Bone marrow (tissue), 2 donors: ENCODE measurements at regions not wholly inside any gene's neighbourhood (a gene's known extent, or its start where the extent isn't known, plus 50 kb on each side); places are given as distances from the start of the nearest gene placed in this dataset.
"Not testable (repeated sequence)": the region's sequence is repeated elsewhere in the genome, so short reads cannot be mapped to it uniquely, and the experiment has no call there.

Experiments used
- DNase-seq, 2 donors: peaks; one replicate each; lab custom pipeline; 2025; lab: John Stamatoyannopoulos, UW

DNA sequence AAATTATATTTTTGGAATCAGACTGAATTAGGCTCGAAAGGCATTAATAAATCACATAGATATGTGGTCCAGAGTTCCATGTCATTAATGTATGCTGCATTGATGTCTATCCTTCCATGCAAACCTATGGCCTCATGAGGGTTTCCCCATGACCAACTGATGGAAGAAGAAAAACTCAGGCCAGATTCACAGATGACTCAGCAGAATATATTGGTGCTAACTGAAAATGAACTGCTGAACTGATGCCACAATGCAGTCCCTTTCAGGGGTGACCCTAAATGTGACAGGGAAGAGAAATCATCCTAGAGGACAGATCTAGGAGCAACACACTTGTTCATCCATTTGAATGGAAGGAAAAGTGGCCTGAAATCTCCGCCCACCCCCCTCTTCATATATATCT, 110.5 kb upstream of the KCND3 start:
- DNase-seq, result no peak

DNA sequence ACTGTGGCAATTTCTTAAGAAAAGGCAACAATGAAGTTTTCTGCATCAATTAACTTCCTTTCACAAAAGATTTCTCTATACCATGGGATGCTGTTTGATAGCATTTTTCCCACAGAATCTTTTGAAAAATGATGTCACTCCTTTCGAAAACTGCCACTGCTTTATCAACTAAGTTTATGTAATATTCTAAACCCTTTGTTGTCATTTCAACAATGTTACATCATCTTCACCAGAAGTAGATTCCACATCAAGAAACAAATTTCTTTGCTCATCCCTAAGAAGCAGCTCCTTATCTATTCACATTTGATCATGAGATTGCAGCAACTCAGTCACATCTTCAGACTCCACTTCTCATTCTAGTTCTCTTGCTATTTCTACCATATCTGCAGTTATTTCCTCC, 116.1 kb upstream of the KCND3 start:
- DNase-seq, result no peak

DNA sequence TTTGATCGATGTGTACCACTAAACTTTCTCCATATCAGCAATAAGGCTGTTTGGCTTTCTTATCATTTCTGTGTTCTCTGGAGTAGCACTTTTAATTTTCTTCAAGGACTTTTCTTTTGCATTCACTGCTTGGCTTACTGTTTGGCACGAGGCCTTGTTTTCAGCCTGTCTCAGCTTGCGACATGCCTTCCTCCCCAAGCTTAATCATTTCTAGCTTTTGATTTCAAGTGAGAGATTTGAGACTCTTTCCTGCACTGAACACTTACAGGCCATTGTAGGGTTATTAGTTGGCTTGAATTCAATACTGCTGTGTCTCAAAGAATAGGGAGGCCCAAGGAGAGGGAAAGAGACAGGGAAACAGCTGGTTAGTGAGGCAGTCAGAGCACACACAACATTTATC, 120.6 kb upstream of the KCND3 start:
- no peak for DNase-seq

DNA sequence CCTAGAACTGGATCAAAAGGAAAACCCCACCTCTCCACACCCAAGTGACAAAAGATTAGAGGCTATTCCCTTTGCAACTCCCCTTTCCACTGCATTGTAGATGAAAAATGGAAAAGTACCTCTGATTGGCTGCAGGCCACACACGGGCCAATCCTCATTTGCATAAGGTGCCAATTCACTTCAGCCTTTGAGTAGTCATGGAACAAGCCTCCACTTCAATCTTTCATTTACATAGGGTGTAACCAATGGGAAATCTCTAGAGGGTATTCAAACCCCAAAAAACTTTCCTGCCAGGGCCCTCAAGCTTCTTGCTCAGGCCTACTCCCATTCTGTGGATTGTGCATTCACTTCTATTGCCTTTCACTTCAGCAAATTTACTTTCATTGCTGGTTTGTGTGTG, 122.3 kb upstream of the KCND3 start:
- no peak for DNase-seq

DNA sequence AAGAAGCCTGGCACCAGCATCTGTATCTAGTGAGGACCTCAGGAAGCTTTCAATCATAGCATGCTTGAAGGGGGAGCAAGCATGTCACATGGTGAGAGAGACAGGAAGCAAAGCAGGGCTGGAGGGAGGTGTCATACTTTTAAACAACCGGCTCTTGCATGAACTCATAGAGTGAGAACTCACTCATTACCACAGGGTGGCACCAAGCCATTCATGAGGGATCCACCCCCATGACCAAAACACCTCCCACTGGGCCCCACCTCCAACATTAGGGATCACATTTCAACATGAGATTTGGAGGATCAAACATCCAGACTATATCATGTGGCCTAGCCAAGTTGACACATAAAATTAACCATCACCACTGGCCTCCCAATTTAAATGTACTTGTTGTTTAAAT, 125.1 kb upstream of the KCND3 start:
- DNase-seq, result no peak

DNA sequence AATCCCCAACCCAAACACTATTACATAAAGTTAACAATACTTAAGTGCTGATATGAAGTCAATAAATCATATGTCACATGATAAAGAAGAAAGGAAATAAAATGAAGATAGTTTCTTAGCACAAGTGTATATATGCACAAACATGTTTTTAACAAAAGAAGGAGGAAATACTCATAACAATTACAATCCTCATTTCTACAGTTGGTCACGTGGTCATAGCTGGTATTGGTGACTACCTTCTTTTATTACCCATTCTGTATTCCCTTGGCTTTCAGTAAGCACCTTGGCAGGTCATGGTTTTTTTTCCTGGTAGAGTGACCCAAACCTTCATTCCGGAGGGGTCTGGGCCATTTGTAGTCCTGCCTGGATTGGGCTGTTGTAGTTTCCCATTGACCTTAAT, 137.1 kb upstream of the KCND3 start:
- DNase-seq, result no peak

DNA sequence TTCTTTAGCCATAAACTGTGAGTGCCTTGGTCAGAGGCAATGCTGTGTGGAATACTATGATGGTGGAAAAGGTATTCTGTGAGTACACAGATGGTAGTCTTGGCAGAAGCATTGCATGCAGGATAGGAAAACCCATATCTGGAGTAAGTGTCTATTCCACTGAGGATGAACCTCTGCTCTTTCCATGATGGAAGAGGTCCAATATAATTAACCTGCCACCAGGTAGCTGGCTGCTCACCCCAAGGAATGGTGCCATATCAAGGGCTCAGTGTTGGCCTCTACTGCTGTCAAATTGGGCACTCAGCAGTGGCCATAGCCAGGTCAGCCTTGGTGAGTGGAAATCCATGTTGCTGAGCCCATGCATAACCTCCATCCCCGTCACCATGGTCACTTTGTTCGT, 138.1 kb upstream of the KCND3 start:
- not testable (repeated sequence) for DNase-seq

DNA sequence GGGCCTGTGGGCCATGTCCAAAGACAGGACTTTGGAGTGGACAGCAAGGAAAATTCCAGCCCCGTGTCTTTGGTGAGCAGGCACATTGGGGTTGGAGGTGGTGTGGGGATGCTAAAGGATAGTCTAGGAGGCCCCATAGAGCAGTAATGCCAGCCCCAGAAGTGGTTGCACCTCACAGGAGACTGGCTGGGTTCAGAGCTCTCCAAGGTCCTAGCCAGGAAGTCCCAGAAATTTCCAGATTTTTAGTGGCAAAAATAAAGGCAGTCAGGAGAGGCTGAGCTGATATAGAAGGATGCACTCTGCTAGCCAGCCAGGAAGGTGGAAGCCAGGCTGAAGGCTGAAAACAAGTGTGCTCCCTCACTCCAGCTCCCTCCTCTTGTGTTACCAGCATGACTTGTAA, 144.0 kb upstream of the KCND3 start:
- no peak for DNase-seq

DNA sequence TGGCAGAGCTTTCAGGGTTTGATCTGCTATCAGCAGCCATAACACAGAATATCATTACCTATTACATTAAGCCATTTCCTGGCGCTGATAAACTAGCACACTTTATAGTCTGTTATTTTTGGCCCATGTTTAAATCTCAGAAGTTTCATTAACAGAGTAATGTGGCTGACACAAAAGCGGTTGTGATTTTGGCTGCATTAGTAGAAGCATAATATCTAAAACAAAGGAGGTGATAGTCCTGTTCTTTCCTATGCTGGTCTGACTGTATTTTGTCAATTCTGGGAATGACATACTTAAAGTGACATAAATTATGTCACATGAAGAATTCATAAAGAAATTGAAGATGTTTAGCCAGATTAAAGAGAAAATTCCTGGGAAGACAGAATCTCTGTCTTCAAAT, 151.3 kb upstream of the KCND3 start:
- DNase-seq, result no peak

DNA sequence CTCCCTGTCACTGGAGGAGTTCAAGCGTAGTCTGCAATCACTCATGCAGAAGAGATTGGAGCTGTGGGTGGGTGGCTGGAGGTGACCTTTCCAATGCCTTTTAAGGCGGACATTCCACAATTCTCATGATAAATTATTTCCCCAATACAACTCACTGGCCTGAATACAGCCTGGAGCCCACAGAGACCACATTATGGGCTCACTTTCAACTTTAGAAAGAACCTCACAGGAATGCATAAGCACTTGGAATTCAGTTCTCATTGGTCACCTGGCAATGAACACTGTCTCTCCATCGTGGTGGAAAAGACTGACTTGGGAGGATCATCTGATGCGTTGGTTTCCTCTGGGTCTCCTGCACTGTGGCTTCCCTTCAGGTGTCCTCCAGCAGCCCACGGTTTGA, 151.8 kb upstream of the KCND3 start:
- no peak for DNase-seq

DNA sequence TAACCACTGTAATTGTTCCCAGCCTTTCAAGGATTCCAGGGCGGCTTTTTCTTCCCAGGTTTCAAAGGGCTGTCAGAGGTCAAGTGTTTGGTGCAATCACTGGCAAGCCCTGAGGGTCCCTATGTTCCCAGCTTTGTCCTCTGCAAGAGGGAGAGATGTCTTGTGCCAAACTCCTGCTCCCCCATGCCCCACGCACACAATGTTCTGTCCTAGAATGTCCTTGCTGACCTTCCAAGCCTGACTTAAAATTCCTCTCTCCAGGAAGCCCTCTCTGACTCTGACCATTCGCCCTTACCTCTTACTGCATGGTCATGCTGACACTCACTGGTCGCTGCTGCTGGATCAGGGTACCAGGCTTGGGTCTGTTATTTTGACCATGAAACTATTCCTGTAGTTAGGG, 152.5 kb upstream of the KCND3 start:
- DNase-seq, result no peak

DNA sequence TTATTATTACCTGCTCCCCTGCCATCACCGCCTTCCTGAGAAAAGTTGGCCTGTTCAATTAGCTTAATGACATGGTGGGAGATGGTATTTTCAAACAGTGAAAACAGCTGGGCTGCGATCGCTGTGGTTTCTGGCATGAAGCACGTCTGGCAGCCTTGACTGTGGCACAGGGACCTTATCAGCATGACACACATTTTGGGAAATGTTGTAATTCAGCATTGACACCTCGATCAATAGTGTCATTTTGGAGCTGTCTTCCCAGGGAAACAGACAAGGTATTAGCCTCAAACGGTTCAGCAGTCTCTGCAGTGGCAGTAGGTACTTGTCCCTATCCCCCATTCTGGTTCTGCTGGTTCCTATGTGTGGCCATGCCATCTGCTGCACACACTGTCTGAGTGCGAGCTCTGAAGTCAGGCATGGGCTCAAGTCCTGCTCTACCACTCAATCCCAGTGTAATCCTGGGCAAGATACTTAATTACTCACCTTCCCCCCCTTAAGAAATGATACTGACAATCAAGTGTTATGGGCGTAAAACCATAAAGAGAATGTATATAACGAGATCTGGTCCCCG, 154.5 kb upstream of the KCND3 start:
- DNase-seq, result no peak

DNA sequence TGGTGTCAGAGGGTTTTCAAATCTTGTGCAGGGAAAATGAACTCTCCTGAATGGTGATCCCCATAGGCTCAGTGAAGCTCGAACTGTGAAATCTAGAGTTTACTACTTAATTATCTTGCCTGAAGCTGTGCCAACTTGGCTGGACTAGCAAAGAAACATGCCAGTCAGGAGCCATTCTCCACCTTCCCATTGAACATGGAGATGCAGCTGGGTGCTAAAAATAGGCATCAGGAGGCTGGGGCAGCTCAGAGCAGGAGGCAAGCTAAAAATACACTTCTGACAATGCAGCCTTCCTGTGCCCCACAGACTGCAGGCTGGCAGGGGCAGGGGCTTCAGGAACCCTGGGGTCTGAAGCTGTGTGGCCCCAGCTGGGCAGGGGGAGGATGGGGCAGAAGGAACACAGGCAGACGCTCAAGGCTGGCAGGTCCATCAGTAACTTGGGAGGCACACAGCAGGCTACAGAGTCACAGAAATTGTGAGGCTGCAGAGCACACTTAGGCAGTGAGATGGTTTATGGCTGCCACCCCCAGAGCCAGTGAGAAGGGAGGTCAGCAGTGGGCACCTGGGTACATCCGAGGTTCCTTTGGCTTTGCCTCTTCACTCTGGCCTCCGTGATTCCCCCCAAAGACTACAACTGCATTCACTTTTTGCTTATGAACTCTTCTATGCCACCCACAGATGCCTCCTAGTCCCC, 155.4 kb upstream of the KCND3 start:
- no peak for DNase-seq

DNA sequence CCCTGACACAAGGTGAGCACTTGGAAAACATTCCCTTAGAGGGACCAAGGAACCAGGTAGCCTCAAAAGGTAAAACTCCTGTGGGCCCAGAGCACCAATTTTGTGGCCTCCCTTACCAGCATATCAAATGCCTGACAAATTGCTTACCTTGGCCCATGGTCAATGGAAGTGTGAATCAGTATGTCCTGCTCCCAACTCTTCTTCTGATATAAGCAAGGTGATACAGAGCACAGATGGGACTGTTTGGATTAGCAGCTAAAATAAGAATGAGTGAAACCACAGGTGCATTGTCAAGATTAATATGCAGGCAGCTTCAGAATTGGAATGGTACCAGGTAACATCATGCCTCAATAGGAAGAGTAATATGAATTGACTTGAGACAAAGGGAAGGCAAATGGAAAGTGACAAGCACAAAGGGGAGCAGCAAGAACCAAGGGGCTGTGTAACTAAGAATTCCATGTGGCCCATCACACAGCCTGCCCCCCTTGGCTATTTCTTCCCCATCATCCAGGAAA, 156.8 kb upstream of the KCND3 start:
- no peak for DNase-seq

DNA sequence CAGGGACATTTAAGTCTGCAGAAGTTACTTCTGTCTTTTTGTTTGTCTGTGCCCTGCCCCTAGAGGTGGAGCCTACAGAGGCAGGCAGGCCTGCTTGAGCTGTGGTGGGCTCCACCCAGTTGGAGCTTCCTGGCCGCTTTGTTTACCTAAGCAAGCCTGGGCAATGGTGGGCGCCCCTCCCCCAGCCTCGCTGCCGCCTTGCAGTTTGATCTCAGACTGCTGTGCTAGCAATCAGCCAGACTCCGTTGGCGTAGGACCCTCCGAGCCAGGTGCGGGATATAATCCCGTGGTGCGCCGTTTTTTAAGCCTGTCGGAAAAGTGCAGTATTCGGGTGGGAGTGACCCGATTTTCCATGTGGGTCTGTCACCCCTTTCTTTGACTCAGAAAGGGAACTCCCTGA, 170.7 kb upstream of the KCND3 start:
- not testable (repeated sequence) for DNase-seq

DNA sequence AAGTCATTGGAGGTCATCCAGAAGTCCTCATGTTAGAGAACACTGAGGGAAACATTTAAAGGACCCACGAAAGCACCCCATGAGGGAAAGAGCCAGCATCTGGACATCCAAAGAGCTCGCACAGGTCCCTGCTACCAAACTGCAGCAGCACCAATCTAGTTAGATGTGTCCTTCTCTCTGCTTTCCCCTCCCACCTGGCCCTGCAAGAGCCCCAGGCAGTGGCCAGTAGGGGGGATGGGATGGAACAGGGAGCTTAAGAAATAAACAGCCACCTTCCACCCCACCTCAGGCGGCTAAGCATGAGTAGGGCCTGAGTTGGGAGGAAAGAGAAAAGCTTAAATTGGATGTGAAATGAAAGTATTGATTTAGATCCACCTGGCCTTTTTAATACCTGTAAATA, 175.9 kb upstream of the KCND3 start:
- no peak for DNase-seq

DNA sequence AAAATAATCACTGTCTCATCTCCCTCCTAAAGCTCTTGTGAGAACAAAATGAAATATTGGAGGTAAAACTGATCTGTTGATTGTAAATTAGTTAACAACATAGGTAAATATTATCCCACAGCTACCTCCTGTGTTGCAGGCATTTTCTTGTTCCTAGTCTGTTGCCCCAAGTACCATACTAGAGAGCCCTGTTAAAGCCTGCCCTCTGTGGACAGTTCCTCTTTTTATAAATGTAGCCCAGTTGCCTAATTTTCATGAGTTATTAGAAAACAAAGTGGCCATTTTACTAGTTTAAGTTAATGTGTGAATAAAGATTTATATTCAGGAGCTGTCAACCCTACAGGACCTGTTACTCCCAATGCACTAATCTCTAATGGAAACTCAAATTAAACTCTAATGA, 180.0 kb upstream of the KCND3 start:
- no peak for DNase-seq

DNA sequence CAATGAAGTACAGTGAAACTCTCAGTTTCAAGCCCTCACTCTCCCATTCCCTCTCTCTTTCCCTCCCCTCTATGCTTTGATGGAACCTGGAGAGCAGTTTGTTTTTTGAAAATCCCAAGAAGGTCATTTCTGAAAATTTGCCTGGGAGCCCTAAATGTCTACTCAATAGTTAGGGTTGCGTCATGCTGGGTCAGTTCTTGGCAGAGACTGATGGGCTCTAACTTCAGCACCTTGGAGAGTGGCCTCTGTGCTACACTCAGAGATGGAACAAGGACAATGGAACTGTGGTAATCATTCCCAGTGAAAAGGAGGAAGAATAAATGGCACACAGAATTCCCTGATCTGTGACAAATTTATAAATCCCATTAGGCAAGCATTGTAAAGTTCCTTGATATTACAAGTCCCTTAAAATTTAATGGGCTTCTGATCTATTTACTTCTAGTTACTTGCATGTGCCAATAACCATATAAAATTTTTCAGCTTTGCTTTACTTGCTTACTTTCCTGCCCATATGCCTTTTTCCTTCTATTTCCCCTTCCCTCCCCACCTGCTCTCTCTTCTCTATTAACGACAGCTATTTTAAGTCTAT, 182.9 kb upstream of the KCND3 start:
- no peak for DNase-seq

DNA sequence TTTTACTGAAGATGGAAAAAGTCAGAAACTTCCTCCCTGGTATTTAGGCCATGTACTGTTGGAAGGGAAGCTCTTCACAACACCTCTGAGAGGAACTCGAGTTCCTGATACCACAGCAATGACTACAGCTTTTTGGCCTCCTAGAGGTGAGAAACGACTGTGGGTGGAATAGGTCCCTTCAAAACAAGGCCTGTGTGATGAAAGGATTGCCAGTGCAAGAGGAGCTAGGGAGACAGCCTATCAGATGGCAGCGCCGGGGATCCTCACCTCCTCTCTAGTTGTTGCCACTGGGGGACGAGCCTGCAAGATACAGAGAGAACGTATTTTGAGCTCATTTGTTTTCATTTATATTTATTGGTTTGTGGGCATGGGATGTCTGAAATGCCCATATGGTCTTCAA, 187.8 kb upstream of the KCND3 start:
- no peak for DNase-seq

DNA sequence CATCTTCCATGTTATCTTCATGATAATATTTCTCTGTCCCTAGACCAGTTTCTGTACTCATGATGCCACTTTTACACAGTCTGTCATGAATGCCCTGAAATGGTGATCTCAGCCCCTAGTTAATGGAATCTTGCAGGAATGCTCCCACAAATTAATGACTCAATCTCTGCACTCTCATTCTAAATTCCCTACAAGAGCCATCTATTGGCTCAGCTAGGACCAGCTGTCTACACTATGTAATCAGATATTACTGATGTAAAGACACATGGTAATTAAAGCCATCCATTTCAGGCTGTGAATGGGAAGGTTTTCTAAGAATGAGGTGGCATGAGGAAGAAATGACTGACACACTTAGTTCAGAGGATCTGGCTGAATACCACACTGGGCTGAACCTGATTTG, 199.1 kb upstream of the KCND3 start:
- DNase-seq, result no peak

DNA sequence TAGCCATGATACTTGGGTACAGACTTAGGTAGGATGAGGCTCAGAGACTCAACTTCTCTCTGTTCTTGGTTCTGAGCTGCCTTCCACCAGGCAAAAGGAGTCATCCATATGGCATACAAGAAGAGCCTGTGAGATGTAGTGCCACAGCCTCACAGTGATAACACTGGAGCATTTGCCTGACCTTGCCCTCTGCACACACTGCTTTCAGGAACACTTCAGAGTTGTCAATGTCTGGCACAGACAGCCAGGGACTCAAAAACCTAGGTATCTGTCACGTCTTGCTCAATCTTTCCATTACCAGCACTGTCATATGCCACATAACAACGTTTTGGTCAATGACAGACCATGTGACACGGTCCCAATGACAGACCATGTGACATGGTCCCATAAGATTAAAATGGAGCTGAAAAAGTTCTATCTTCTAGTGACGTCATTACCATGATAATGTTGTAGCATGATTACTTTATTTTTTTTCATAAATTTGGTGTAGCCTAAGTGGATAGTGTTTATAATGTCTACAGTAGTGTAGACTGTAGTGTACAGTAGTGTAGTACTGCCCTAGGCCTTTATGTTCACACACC, 199.9 kb upstream of the CTTNBP2NL start:
- no peak for DNase-seq

DNA sequence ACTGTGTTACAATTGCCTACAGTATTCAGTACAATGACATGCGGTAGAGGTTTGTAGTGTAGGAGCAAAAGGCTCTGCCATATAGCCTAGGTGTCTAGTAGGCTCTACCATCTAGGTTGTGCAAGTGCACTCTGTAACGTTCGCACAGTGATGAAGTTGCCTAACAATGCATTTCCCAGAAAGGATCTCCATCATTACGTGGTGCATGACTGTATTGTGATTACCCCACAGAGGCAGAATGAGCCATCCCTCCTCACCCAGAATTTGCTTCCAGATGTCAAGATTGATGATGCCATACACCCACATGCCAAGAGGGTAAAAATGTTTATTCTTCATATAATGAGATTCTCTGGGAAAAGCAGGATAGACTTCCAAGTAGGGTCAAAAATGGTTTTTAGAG, 199.3 kb upstream of the CTTNBP2NL start:
- no peak for DNase-seq

DNA sequence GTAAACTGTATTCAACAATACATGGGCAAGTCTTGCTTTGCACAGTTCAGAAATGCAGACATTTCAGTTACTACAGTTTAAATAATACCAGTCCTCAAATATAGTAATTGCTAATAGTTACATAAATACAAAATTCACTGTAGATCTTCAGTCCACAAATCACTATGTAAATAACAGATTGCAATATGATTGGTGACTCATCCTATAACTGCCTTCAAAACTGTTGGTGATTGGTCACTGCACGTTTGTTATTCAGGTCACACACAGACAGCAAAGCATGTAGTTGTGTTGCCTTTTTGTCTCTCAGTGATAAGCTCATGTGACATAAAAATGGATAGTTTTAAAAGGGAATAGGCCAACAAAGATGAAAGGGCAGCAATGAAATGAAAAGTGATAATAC, 186.5 kb upstream of the CTTNBP2NL start:
- no peak for DNase-seq
